DND-41 (cell line): ENCODE measurements at regions not wholly inside any gene's neighbourhood (a gene's known extent, or its start where the extent isn't known, plus 50 kb on each side); places are given as distances from the start of the nearest gene placed in this dataset.

ENCODE experiments used
- ATAC-seq: fragments of 200-7000 bp; cut with Tn5 transposase; 3 replicates; pipeline ENCODE4 v1.9.1; 2021; ENCODE audit warnings: low read depth; ENCODE audit not compliant: insufficient read depth
- DNase-seq: peaks from one replicate; pipeline ENCODE4 v3.0.0-alpha.2; 2020
- H2AFZ ChIP-seq: 2 replicates; pipeline ENCODE4 v1.6.0; 2012; ENCODE audit warnings: low read depth, low read length
- H3K27ac ChIP-seq: 2 replicates; pipeline ENCODE4 v1.5.1; 2012; ENCODE audit warnings: low read length, inconsistent platforms
- H3K27me3 ChIP-seq: fragments of 200-600 bp; sonication (generic); 2 replicates; pipeline ENCODE4 v1.6.0; 2012; ENCODE audit warnings: low read length, mild to moderate bottlenecking, inconsistent platforms; ENCODE audit not compliant: insufficient read depth, poor library complexity
- H3K36me3 ChIP-seq: 2 replicates; pipeline ENCODE4 v1.5.1; 2012; ENCODE audit warnings: low read length, inconsistent platforms; ENCODE audit not compliant: insufficient read depth
- H3K4me1 ChIP-seq: 2 replicates; pipeline ENCODE4 v1.5.1; 2012; ENCODE audit warnings: mild to moderate bottlenecking, low read length; ENCODE audit not compliant: insufficient read depth
- H3K4me2 ChIP-seq: 2 replicates; pipeline ENCODE4 v1.6.0; 2012; ENCODE audit warnings: mild to moderate bottlenecking, moderate library complexity, low read length, inconsistent platforms; ENCODE audit not compliant: insufficient read depth
- H3K4me3 ChIP-seq, 2 experiments: fragments of 200-600 bp in 1 of 2; shearing (Covaris generic) in 1 of 2; 2 replicates each; pipeline ENCODE4 v1.5.1; 2012 to 2016; ENCODE audit warnings: inconsistent platforms in 2 of 2, low read length in 2 of 2, mild to moderate bottlenecking in 2 of 2, low read depth in 1 of 2, moderate library complexity in 1 of 2
- H3K79me2 ChIP-seq: 2 replicates; pipeline ENCODE4 v1.6.0; 2012; ENCODE audit warnings: low read length, inconsistent platforms; ENCODE audit not compliant: insufficient read depth
- H3K9ac ChIP-seq: 2 replicates; pipeline ENCODE4 v1.6.0; 2012; ENCODE audit warnings: low read depth, mild to moderate bottlenecking, inconsistent platforms, low read length, moderate library complexity
- H3K9me3 ChIP-seq: 2 replicates; pipeline ENCODE4 v1.5.1; 2012; ENCODE audit warnings: low read length, moderate library complexity, mild to moderate bottlenecking, inconsistent platforms; ENCODE audit not compliant: insufficient read depth, severe bottlenecking
- H4K20me1 ChIP-seq: 2 replicates; pipeline ENCODE4 v1.6.0; 2012; ENCODE audit warnings: low read length; ENCODE audit not compliant: insufficient read depth
- CTCF ChIP-seq: IDR thresholded peaks from 2 replicates; pipeline ENCODE4 v1.5.1; 2012; ENCODE audit warnings: borderline replicate concordance, low read length, moderate library complexity, mild to moderate bottlenecking; ENCODE audit not compliant: poor library complexity, severe bottlenecking; ENCODE audit errors: extremely low read depth
- EZH2 ChIP-seq: IDR thresholded peaks from 3 replicates; pipeline ENCODE4 v1.6.1; 2012; ENCODE audit warnings: borderline replicate concordance, low read depth, mild to moderate bottlenecking, moderate library complexity, low read length, inconsistent platforms; ENCODE audit not compliant: severe bottlenecking

- TF ChIP-seq CTCF: no peak
- TF ChIP-seq EZH2: no peak
- Histone ChIP-seq H3K27ac (no peak overlapping the region), H3K4me3 (no peak overlapping the region), H2AFZ (no peak overlapping the region), H3K27me3 (peaks cover 23% of the 10 kb centered on the region), H3K9me3 (no peaks in the 10 kb centered on the region), H3K9ac (no peak overlapping the region), H3K4me1 (no peaks in the 10 kb centered on the region), H4K20me1 (no peaks in the 10 kb centered on the region), H3K79me2 (no peaks in the 10 kb centered on the region), H3K4me2 (no peak overlapping the region), H3K36me3 (no peaks in the 10 kb centered on the region)
- DNase-seq (no peak), ATAC-seq (no peak)
These were observed 97.9 kb upstream of the SLC7A1 start for GRCh38 chr13:29693275-29693945.

- no peak overlapping the region for H3K9ac ChIP-seq
- H2AFZ ChIP-seq: no peak overlapping the region
- H3K27me3 ChIP-seq: peaks cover 26% of the 10 kb centered on the region
- no peak for DNase-seq
- H3K4me2 ChIP-seq: no peak overlapping the region
- no peak overlapping the region for H3K27ac ChIP-seq
- no peak for ATAC-seq
- no peak for TF ChIP-seq CTCF
- no peak for TF ChIP-seq EZH2
- no peaks in the 10 kb centered on the region for H3K36me3 ChIP-seq
- H3K9me3 ChIP-seq: no peaks in the 10 kb centered on the region
- H4K20me1 ChIP-seq: no peaks in the 10 kb centered on the region
- no peaks in the 10 kb centered on the region for H3K79me2 ChIP-seq
- no peaks in the 10 kb centered on the region for H3K4me1 ChIP-seq
- no peak overlapping the region for H3K4me3 ChIP-seq
These were observed 94.1 kb upstream of the SLC7A1 start for GRCh38 chr13:29689548-29689947.

GRCh38 chr13:29688193-29688592 is 92.7 kb upstream of the SLC7A1 start:
- Histone ChIP-seq H3K4me1 (no peaks in the 10 kb centered on the region), H2AFZ (no peak overlapping the region), H4K20me1 (no peaks in the 10 kb centered on the region), H3K9ac (no peak overlapping the region), H3K79me2 (no peaks in the 10 kb centered on the region), H3K27ac (no peak overlapping the region), H3K4me3 (no peak overlapping the region), H3K36me3 (no peaks in the 10 kb centered on the region), H3K27me3 (peaks cover 32% of the 10 kb centered on the region), H3K9me3 (no peaks in the 10 kb centered on the region), H3K4me2 (no peak overlapping the region)
- no peak for DNase-seq
- ATAC-seq: no peak
- TF ChIP-seq EZH2: no peak
- TF ChIP-seq CTCF: no peak

- H3K27me3 ChIP-seq: peaks cover 29% of the 10 kb centered on the region
- no peak overlapping the region for H3K4me2 ChIP-seq
- no peak overlapping the region for H3K9ac ChIP-seq
- no peaks in the 10 kb centered on the region for H4K20me1 ChIP-seq
- H3K79me2 ChIP-seq: no peaks in the 10 kb centered on the region
- no peak for DNase-seq
- TF ChIP-seq CTCF: no peak
- TF ChIP-seq EZH2: no peak
- H3K27ac ChIP-seq: no peak overlapping the region
- H3K4me1 ChIP-seq: no peaks in the 10 kb centered on the region
- ATAC-seq: no peak
- H2AFZ ChIP-seq: no peak overlapping the region
- H3K36me3 ChIP-seq: no peaks in the 10 kb centered on the region
- no peak overlapping the region for H3K4me3 ChIP-seq
- H3K9me3 ChIP-seq: no peaks in the 10 kb centered on the region
These were observed 89.0 kb upstream of the SLC7A1 start for GRCh38 chr13:29684441-29684840.
